SK-N-SH (cell line): ENCODE measurements at regions not wholly inside any gene's neighbourhood (a gene's known extent, or its start where the extent isn't known, plus 50 kb on each side); places are given as distances from the start of the nearest gene placed in this dataset.

Experiments
- CTCF ChIA-PET: fragments of 300-600, 350-600 bp; formaldehyde crosslinking; extraction: SDS; loops from one replicate; lab custom pipeline; 2021; lab: Yijun Ruan, JAX
- POLR2A ChIA-PET: fragments of 350-600 bp; sonication (Branson Sonifier 250); formaldehyde crosslinking; extraction: SDS; loops from one replicate; lab custom pipeline; 2020; ENCODE audit warnings: antibody characterized with exemption, inconsistent platforms; lab: Yijun Ruan, JAX
- DNase-seq: peaks from one replicate; pipeline ENCODE4 v3.0.0; 2012
- H2AFZ ChIP-seq: fragments of 200-600 bp; sonication (generic); 2 replicates; pipeline ENCODE4 v1.8.1; 2016; ENCODE audit warnings: antibody characterized with exemption, mild to moderate bottlenecking, low read depth
- H3F3A ChIP-seq: fragments of 200-600 bp; sonication (generic); replicated peaks from 2 replicates; pipeline ENCODE3; 2016; ENCODE audit warnings: antibody characterized with exemption, mild to moderate bottlenecking; ENCODE audit not compliant: insufficient read depth
- H3K27ac ChIP-seq, 2 experiments: fragments of 200-500 bp in 1 of 2; fragments of 200-600 bp in 1 of 2; sonication (Bioruptor generic) in 1 of 2; sonication (generic), shearing (Covaris generic) in 1 of 2; 2 replicates each; pipeline versions ENCODE4 v1.5.1 to v1.6.1; 2014 to 2016; ENCODE audit warnings: low read depth in 2 of 2, inconsistent platforms in 1 of 2, low read length in 1 of 2, mild to moderate bottlenecking in 1 of 2, mixed read lengths in 1 of 2
- H3K27me3 ChIP-seq: fragments of 200-600 bp; sonication (generic), shearing (Covaris generic); 2 replicates; pipeline ENCODE4 v1.6.1; 2016; ENCODE audit warnings: mixed run types; ENCODE audit not compliant: insufficient read depth
- H3K36me3 ChIP-seq, 2 experiments: fragments of 200-500 bp in 1 of 2; fragments of 200-600 bp in 1 of 2; sonication (Bioruptor generic) in 1 of 2; sonication (generic) in 1 of 2; replicated peaks in 1 of 2; 2 replicates each; pipeline versions ENCODE3 to v1.5.1; 2014 to 2016; ENCODE audit warnings: low read length in 1 of 2, mild to moderate bottlenecking in 1 of 2; ENCODE audit not compliant: insufficient read depth in 2 of 2, control insufficient read depth in 1 of 2
- H3K4me1 ChIP-seq, 2 experiments: fragments of 200-500 bp in 1 of 2; fragments of 200-600 bp in 1 of 2; sonication (Bioruptor generic) in 1 of 2; sonication (generic), shearing (Covaris generic) in 1 of 2; 2 replicates each; pipeline versions ENCODE4 v1.5.1 to v1.6.1; 2014 to 2016; ENCODE audit warnings: low read depth in 1 of 2, low read length in 1 of 2, mixed run types in 1 of 2; ENCODE audit not compliant: insufficient read depth in 2 of 2, control insufficient read depth in 1 of 2
- H3K4me2 ChIP-seq: fragments of 200-600 bp; sonication (generic), shearing (Covaris generic); 2 replicates; pipeline ENCODE4 v1.6.1; 2017; ENCODE audit warnings: mixed run types
- H3K4me3 ChIP-seq, 2 experiments: fragments of 200-500 bp in 1 of 2; fragments of 200-600 bp in 1 of 2; sonication (Bioruptor generic) in 1 of 2; sonication (generic), shearing (Covaris generic) in 1 of 2; 2 replicates each; pipeline versions ENCODE4 v1.5.1 to v1.8.1; 2014 to 2016; ENCODE audit warnings: low read depth in 2 of 2, inconsistent platforms in 1 of 2, low read length in 1 of 2, mild to moderate bottlenecking in 1 of 2, mixed read lengths in 1 of 2, moderate library complexity in 1 of 2
- H3K79me2 ChIP-seq: fragments of 200-600 bp; sonication (generic); 2 replicates; pipeline ENCODE4 v1.8.1; 2017; ENCODE audit warnings: mild to moderate bottlenecking; ENCODE audit not compliant: insufficient read depth
- H3K9ac ChIP-seq: fragments of 200-600 bp; sonication (generic); 2 replicates; pipeline ENCODE4 v1.6.1; 2017; ENCODE audit warnings: mixed run types
- H3K9me2 ChIP-seq: fragments of 200-600 bp; sonication (generic); 2 replicates; pipeline ENCODE4 v1.6.1; 2017; ENCODE audit warnings: mixed run types
- H3K9me3 ChIP-seq: fragments of 200-600 bp; sonication (generic); 2 replicates; pipeline ENCODE4 v1.6.1; 2017; ENCODE audit warnings: mixed run types, mild to moderate bottlenecking, moderate library complexity
- H4K20me1 ChIP-seq: fragments of 200-600 bp; sonication (generic); 2 replicates; pipeline ENCODE4 v1.6.1; 2017; ENCODE audit warnings: mild to moderate bottlenecking, mixed run types; ENCODE audit not compliant: insufficient read depth
- FOSL2 ChIP-seq: IDR thresholded peaks from 2 replicates; pipeline ENCODE4 v1.4.0; 2012; ENCODE audit warnings: low read depth, mild to moderate bottlenecking, moderate library complexity, borderline replicate concordance
- FOXM1 ChIP-seq: IDR thresholded peaks from 2 replicates; pipeline ENCODE4 v1.4.0; 2012; ENCODE audit warnings: low read depth, mild to moderate bottlenecking
- GATA2 ChIP-seq: sonication (generic); formaldehyde crosslinking; IDR thresholded peaks from 2 replicates; pipeline ENCODE4 v1.5.0; 2020; ENCODE audit warnings: mild to moderate bottlenecking, missing genetic modification reagents
- RFX5 ChIP-seq: IDR thresholded peaks from 2 replicates; pipeline ENCODE4 v1.6.1; 2012; ENCODE audit warnings: mild to moderate bottlenecking, improper control_type of control experiment, low read length
- RXRA ChIP-seq: IDR thresholded peaks from 2 replicates; pipeline ENCODE4 v1.4.0; 2012; ENCODE audit warnings: low read depth, mild to moderate bottlenecking, borderline replicate concordance
- TCF12 ChIP-seq: IDR thresholded peaks from 2 replicates; pipeline ENCODE4 v1.4.0; 2012
- YY1 ChIP-seq: IDR thresholded peaks from 2 replicates; pipeline ENCODE4 v1.4.0; 2012; ENCODE audit warnings: low read depth, mild to moderate bottlenecking
- WGBS: methylation state at CpG from one replicate; pipeline ENCODE4 v1.1.6; 2017; ENCODE audit warnings: low lambda C conversion rate; 5-methylcytosine and 5-hydroxymethylcytosine counted together
- TF ChIP-seq, protein P1 (sequence below): IDR thresholded peaks from 2 replicates; pipeline ENCODE4 v1.4.0; 2012; ENCODE audit warnings: low read depth, borderline replicate concordance
- TF ChIP-seq, protein P2 (sequence below): fragments of 200-600 bp; sonication (generic); IDR thresholded peaks from 2 replicates; pipeline ENCODE4 v1.6.1; 2017; ENCODE audit warnings: antibody characterized with exemption, mild to moderate bottlenecking, moderate library complexity
- TF ChIP-seq, protein P3 (sequence below): fragments of 150-350 bp; IDR thresholded peaks from 2 replicates; pipeline ENCODE4 v1.6.1; 2017; ENCODE audit warnings: antibody characterized with exemption, low read length, low read depth, borderline replicate concordance
- TF ChIP-seq, protein P4 (sequence below): fragments of 150-350 bp; IDR thresholded peaks from 2 replicates; pipeline ENCODE4 v1.6.1; 2016; ENCODE audit warnings: mild to moderate bottlenecking, low read depth, low read length
- TF ChIP-seq, protein P5 (sequence below): IDR thresholded peaks from 2 replicates; pipeline ENCODE4 v1.4.0; 2012; ENCODE audit warnings: low read depth

DNA sequence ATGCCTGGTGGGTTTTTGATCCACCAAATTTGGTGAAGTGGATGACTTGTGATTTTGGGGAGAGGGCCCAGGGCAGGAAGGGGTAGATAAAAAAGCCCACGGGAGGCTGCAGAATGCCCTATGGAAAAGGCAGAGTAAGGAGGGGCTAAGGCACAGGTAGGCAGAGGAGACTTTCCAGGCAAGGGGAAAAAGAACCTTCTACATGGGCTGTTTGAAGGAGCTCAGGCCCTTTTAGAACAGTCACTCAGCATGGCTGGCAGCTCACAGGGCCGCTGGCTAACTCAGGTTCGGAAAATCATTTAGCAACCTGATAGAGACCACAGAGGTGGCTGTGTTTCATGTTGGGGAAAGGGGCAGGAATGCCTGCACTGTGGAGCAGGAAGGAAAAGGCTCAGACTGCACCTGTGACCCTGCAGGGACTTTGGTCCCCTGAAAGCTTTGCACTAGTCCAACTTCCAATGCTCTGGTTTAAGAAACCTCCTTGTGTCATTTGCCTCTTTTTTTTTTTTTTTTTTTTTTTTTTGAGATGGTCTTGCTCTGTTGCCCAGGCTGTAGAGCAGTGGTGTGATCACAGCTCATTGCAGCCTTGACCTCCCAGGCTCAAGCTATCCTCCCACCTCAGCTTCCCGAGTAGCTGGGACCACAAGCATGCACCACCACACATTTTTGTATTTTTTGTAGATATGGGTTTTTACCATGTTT, 58.5 kb upstream of the ENAH start (continued):
- TF ChIP-seq, protein P1, sequence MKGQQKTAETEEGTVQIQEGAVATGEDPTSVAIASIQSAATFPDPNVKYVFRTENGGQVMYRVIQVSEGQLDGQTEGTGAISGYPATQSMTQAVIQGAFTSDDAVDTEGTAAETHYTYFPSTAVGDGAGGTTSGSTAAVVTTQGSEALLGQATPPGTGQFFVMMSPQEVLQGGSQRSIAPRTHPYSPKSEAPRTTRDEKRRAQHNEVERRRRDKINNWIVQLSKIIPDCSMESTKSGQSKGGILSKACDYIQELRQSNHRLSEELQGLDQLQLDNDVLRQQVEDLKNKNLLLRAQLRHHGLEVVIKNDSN = no peak
- TF ChIP-seq GATA2 (CRISPR knock-in tag) = no peak

DNA sequence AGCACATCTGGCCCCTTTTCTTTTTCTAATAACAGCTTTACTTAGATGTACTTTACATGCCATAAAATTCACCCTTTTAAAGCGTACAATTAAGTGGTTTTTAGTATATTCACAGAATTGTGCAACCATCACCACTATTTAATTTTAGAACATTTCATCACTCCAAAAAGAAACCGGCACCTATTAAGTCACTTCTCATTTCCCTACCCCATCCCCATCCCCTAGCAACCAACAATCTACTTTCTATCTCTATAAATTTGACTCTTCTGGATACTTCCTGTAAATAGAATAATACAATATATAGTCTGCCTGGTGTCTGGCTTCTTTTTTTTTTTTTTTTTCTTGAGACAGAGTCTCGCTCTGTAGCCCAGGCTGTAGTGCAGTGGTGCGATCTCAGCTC, 59.5 kb upstream of the ENAH start:
- 89% methylated on average over 4 of the region's 4 CpGs for WGBS
- Histone ChIP-seq H3K9ac (no peak overlapping the region), H4K20me1 (no peaks in the 10 kb centered on the region), H3K4me1 (no peaks in the 10 kb centered on the region), H3K4me2 (no peak overlapping the region), H3K4me3 (no peak overlapping the region), H3K36me3 (no peaks in the 10 kb centered on the region), H3K27ac (no peak overlapping the region), H2AFZ (no peak overlapping the region), H3F3A (no peaks in the 10 kb centered on the region), H3K27me3 (no peaks in the 10 kb centered on the region), H3K9me3 (no peaks in the 10 kb centered on the region), H3K79me2 (no peaks in the 10 kb centered on the region), H3K9me2 (no peaks in the 10 kb centered on the region)
- TF ChIP-seq, protein P2, sequence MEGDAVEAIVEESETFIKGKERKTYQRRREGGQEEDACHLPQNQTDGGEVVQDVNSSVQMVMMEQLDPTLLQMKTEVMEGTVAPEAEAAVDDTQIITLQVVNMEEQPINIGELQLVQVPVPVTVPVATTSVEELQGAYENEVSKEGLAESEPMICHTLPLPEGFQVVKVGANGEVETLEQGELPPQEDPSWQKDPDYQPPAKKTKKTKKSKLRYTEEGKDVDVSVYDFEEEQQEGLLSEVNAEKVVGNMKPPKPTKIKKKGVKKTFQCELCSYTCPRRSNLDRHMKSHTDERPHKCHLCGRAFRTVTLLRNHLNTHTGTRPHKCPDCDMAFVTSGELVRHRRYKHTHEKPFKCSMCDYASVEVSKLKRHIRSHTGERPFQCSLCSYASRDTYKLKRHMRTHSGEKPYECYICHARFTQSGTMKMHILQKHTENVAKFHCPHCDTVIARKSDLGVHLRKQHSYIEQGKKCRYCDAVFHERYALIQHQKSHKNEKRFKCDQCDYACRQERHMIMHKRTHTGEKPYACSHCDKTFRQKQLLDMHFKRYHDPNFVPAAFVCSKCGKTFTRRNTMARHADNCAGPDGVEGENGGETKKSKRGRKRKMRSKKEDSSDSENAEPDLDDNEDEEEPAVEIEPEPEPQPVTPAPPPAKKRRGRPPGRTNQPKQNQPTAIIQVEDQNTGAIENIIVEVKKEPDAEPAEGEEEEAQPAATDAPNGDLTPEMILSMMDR = no peak
- no peak for TF ChIP-seq FOSL2
- TF ChIP-seq, protein P3, sequence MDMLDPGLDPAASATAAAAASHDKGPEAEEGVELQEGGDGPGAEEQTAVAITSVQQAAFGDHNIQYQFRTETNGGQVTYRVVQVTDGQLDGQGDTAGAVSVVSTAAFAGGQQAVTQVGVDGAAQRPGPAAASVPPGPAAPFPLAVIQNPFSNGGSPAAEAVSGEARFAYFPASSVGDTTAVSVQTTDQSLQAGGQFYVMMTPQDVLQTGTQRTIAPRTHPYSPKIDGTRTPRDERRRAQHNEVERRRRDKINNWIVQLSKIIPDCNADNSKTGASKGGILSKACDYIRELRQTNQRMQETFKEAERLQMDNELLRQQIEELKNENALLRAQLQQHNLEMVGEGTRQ = no peak
- TF ChIP-seq FOXM1 = no peak
- no peak for TF ChIP-seq RXRA
- TF ChIP-seq, protein P4, sequence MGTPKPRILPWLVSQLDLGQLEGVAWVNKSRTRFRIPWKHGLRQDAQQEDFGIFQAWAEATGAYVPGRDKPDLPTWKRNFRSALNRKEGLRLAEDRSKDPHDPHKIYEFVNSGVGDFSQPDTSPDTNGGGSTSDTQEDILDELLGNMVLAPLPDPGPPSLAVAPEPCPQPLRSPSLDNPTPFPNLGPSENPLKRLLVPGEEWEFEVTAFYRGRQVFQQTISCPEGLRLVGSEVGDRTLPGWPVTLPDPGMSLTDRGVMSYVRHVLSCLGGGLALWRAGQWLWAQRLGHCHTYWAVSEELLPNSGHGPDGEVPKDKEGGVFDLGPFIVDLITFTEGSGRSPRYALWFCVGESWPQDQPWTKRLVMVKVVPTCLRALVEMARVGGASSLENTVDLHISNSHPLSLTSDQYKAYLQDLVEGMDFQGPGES = no peak
- TF ChIP-seq TCF12 = no peak
- no peak for TF ChIP-seq YY1
- no peak for TF ChIP-seq RFX5
- TF ChIP-seq, protein P5, sequence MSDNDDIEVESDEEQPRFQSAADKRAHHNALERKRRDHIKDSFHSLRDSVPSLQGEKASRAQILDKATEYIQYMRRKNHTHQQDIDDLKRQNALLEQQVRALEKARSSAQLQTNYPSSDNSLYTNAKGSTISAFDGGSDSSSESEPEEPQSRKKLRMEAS = no peak
- CTCF ChIA-PET = no interaction called here
- DNase-seq = no peak
- POLR2A ChIA-PET = no interaction called here
